Mesenchymal stem cell (in vitro differentiated cells and primary cell): ENCODE measurements at regions not wholly inside any gene's neighbourhood (a gene's known extent, or its start where the extent isn't known, plus 50 kb on each side); places are given as distances from the start of the nearest gene placed in this dataset.

Experiments used
- DNase-seq: peaks from one replicate; pipeline ENCODE4 v3.0.0-alpha.2; 2013
- H2AFZ ChIP-seq: one replicate; pipeline ENCODE4 v1.6.1; 2013; ENCODE audit warnings: low read depth, mild to moderate bottlenecking, control low read depth, inconsistent platforms, low read length, moderate library complexity
- H2AK5ac ChIP-seq: 2 replicates; pipeline ENCODE4 v1.6.1; 2013; ENCODE audit warnings: low read length, moderate library complexity, mild to moderate bottlenecking, inconsistent platforms; ENCODE audit not compliant: severe bottlenecking
- H2BK120ac ChIP-seq: one replicate; pipeline ENCODE4 v1.6.1; 2013; ENCODE audit warnings: low read depth, mild to moderate bottlenecking, inconsistent platforms, low read length, moderate library complexity
- H2BK12ac ChIP-seq, 2 experiments: one replicate each; pipeline ENCODE4 v1.6.1; 2013; ENCODE audit warnings: inconsistent platforms in 2 of 2, low read length in 2 of 2, mild to moderate bottlenecking in 2 of 2, moderate library complexity in 2 of 2, control low read depth in 1 of 2
- H2BK15ac ChIP-seq: one replicate; pipeline ENCODE4 v1.6.1; 2013; ENCODE audit warnings: mild to moderate bottlenecking, low read depth, inconsistent platforms; ENCODE audit not compliant: poor library complexity, severe bottlenecking
- H2BK5ac ChIP-seq: 2 replicates; pipeline ENCODE4 v1.6.1; 2013; ENCODE audit warnings: low read depth, mild to moderate bottlenecking, low read length, control low read depth, inconsistent platforms; ENCODE audit not compliant: poor library complexity, severe bottlenecking
- H3K14ac ChIP-seq, 2 experiments: one replicate each; pipeline ENCODE4 v1.6.1; 2013; ENCODE audit warnings: inconsistent platforms in 2 of 2, low read length in 2 of 2, control low read depth in 1 of 2, mild to moderate bottlenecking in 1 of 2, moderate library complexity in 1 of 2
- H3K18ac ChIP-seq, 2 experiments: one replicate each; pipeline ENCODE4 v1.6.1; 2013; ENCODE audit warnings: inconsistent platforms in 2 of 2, low read length in 2 of 2, control low read depth in 1 of 2, low read depth in 1 of 2, mild to moderate bottlenecking in 1 of 2
- H3K23ac ChIP-seq, 2 experiments: one replicate each; pipeline ENCODE4 v1.6.1; 2013; ENCODE audit warnings: inconsistent platforms in 2 of 2, low read length in 2 of 2, mild to moderate bottlenecking in 2 of 2, moderate library complexity in 2 of 2, control low read depth in 1 of 2
- H3K27ac ChIP-seq: 2 replicates; pipeline ENCODE4 v1.5.1; 2013; ENCODE audit warnings: mild to moderate bottlenecking, moderate library complexity, low read length, control low read depth, inconsistent platforms; ENCODE audit not compliant: poor library complexity, severe bottlenecking
- H3K27me3 ChIP-seq, 2 experiments: 2 replicates each; pipeline versions ENCODE4 v1.6.1 to v1.7.0; 2013; ENCODE audit warnings: low read length in 2 of 2, mild to moderate bottlenecking in 2 of 2, moderate library complexity in 2 of 2, control low read depth in 1 of 2, inconsistent platforms in 1 of 2; ENCODE audit not compliant: control insufficient read depth in 1 of 2, insufficient read depth in 1 of 2
- H3K36me3 ChIP-seq, 2 experiments: 2 replicates each; pipeline versions ENCODE4 v1.6.1 to v1.7.0; 2013; ENCODE audit warnings: low read length in 2 of 2, control low read depth in 1 of 2, inconsistent platforms in 1 of 2, low read depth in 1 of 2, mild to moderate bottlenecking in 1 of 2; ENCODE audit not compliant: insufficient read depth in 2 of 2, control insufficient read depth in 1 of 2
- H3K4ac ChIP-seq, 2 experiments: one replicate each; pipeline ENCODE4 v1.6.1; 2013; ENCODE audit warnings: inconsistent platforms in 2 of 2, low read length in 2 of 2, mild to moderate bottlenecking in 2 of 2, moderate library complexity in 2 of 2, control low read depth in 1 of 2, low read depth in 1 of 2
- H3K4me1 ChIP-seq: 2 replicates; pipeline ENCODE4 v1.6.1; 2013; ENCODE audit warnings: low read depth, low read length, control low read depth; ENCODE audit not compliant: control insufficient read depth, insufficient read depth
- H3K4me2 ChIP-seq: 2 replicates; pipeline ENCODE4 v1.6.1; 2013; ENCODE audit warnings: low read length, mild to moderate bottlenecking, inconsistent platforms; ENCODE audit not compliant: poor library complexity, severe bottlenecking
- H3K4me3 ChIP-seq, 2 experiments: 2 replicates each; pipeline versions ENCODE4 v1.5.1 to v1.7.0; 2013; ENCODE audit warnings: low read length in 2 of 2, mild to moderate bottlenecking in 2 of 2, control low read depth in 1 of 2, low read depth in 1 of 2; ENCODE audit not compliant: insufficient read depth in 1 of 2
- H3K79me1 ChIP-seq: replicated peaks from 2 replicates; pipeline ENCODE4 v1.6.1; 2013; ENCODE audit warnings: mild to moderate bottlenecking, control low read depth, low read length, inconsistent platforms; ENCODE audit not compliant: poor library complexity, severe bottlenecking
- H3K9ac ChIP-seq: 2 replicates; pipeline ENCODE4 v1.7.0; 2013; ENCODE audit warnings: mild to moderate bottlenecking, low read length, moderate library complexity
- H3K9me3 ChIP-seq: 2 replicates; pipeline ENCODE4 v1.7.0; 2013; ENCODE audit warnings: mild to moderate bottlenecking, low read length; ENCODE audit not compliant: control insufficient read depth
- H4K8ac ChIP-seq: one replicate; pipeline ENCODE4 v1.6.1; 2013; ENCODE audit warnings: inconsistent platforms, mild to moderate bottlenecking, low read length, moderate library complexity
- H4K91ac ChIP-seq: one replicate; pipeline ENCODE4 v1.6.1; 2013; ENCODE audit warnings: mild to moderate bottlenecking, low read length, inconsistent platforms
- WGBS: methylation state at CpG from one replicate; pipeline ENCODE4 v1.1.7; 2013; ENCODE audit warnings: mixed read lengths; 5-methylcytosine and 5-hydroxymethylcytosine counted together

- Histone ChIP-seq H2BK5ac (no peak overlapping the region), H3K4me2 (no peak overlapping the region), H2AFZ (no peak overlapping the region), H2BK120ac (no peak overlapping the region), H3K4me3 (no peak overlapping the region), H3K79me1 (no peaks in the 10 kb centered on the region), H3K4ac (no peak overlapping the region), H4K8ac (no peak overlapping the region), H2BK12ac (no peak overlapping the region), H3K9me3 (peaks cover 12% of the 10 kb centered on the region), H3K9ac (no peak overlapping the region), H3K4me1 (no peaks in the 10 kb centered on the region), H3K36me3 (no peaks in the 10 kb centered on the region), H3K14ac (no peak overlapping the region), H4K91ac (no peak overlapping the region), H3K27ac (no peak overlapping the region), H3K18ac (no peak overlapping the region), H3K23ac (no peak overlapping the region), H2AK5ac (no peak overlapping the region), H3K27me3 (no peaks in the 10 kb centered on the region), H2BK15ac (no peak overlapping the region)
- whole genome bisulfite sequencing: 100% methylated on average over 1 of the region's 3 CpGs
- DNase-seq: no peak
These were observed 1131.4 kb downstream of the PLA2G4A start for GRCh38 chr1:187960125-187960638.

GRCh38 chr1:187961895-187962294 lies 1133.1 kb downstream of the PLA2G4A start:
- no peak overlapping the region for H2BK12ac ChIP-seq
- H3K27ac ChIP-seq: no peak overlapping the region
- H2BK15ac ChIP-seq: no peak overlapping the region
- H3K18ac ChIP-seq: no peak overlapping the region
- H3K9ac ChIP-seq: no peak overlapping the region
- no peak overlapping the region for H2AFZ ChIP-seq
- WGBS: 38% methylated on average over 1 of the region's 1 CpG
- no peak overlapping the region for H2AK5ac ChIP-seq
- no peaks in the 10 kb centered on the region for H3K27me3 ChIP-seq
- H2BK5ac ChIP-seq: no peak overlapping the region
- no peaks in the 10 kb centered on the region for H3K36me3 ChIP-seq
- H3K4ac ChIP-seq: no peak overlapping the region
- no peak overlapping the region for H4K8ac ChIP-seq
- H3K14ac ChIP-seq: no peak overlapping the region
- H2BK120ac ChIP-seq: no peak overlapping the region
- H3K79me1 ChIP-seq: no peaks in the 10 kb centered on the region
- no peak overlapping the region for H3K23ac ChIP-seq
- H3K4me2 ChIP-seq: no peak overlapping the region
- H3K9me3 ChIP-seq: peaks cover 7% of the 10 kb centered on the region
- H3K4me3 ChIP-seq: no peak overlapping the region
- H3K4me1 ChIP-seq: no peaks in the 10 kb centered on the region
- H4K91ac ChIP-seq: no peak overlapping the region
- DNase-seq: no peak

- H2BK15ac ChIP-seq: no peak overlapping the region
- DNase-seq: no peak
- H3K4ac ChIP-seq: no peak overlapping the region
- H3K4me1 ChIP-seq: no peaks in the 10 kb centered on the region
- WGBS: 74% methylated on average over 2 of the region's 2 CpGs
- H2AK5ac ChIP-seq: no peak overlapping the region
- peaks cover under 1% of the 10 kb centered on the region for H3K9me3 ChIP-seq
- no peak overlapping the region for H3K14ac ChIP-seq
- H4K8ac ChIP-seq: no peak overlapping the region
- no peak overlapping the region for H2BK12ac ChIP-seq
- H2AFZ ChIP-seq: no peak overlapping the region
- H3K4me2 ChIP-seq: no peak overlapping the region
- no peak overlapping the region for H3K9ac ChIP-seq
- no peak overlapping the region for H3K23ac ChIP-seq
- no peak overlapping the region for H2BK120ac ChIP-seq
- no peak overlapping the region for H4K91ac ChIP-seq
- no peak overlapping the region for H3K4me3 ChIP-seq
- H2BK5ac ChIP-seq: no peak overlapping the region
- H3K27me3 ChIP-seq: no peaks in the 10 kb centered on the region
- no peak overlapping the region for H3K18ac ChIP-seq
- no peak overlapping the region for H3K27ac ChIP-seq
- no peaks in the 10 kb centered on the region for H3K36me3 ChIP-seq
- no peaks in the 10 kb centered on the region for H3K79me1 ChIP-seq
These were observed 1143.1 kb downstream of the PLA2G4A start for GRCh38 chr1:187971851-187972250.

GRCh38 chr1:187977298-187977697 lies 1148.5 kb downstream of the PLA2G4A start:
- H3K27ac ChIP-seq: no peak overlapping the region
- H3K27me3 ChIP-seq: no peaks in the 10 kb centered on the region
- H3K36me3 ChIP-seq: no peaks in the 10 kb centered on the region
- H4K8ac ChIP-seq: no peak overlapping the region
- H3K79me1 ChIP-seq: no peaks in the 10 kb centered on the region
- H2BK120ac ChIP-seq: no peak overlapping the region
- H2BK15ac ChIP-seq: no peak overlapping the region
- H3K23ac ChIP-seq: no peak overlapping the region
- no peak overlapping the region for H2BK5ac ChIP-seq
- H3K4me1 ChIP-seq: no peaks in the 10 kb centered on the region
- no peak overlapping the region for H2AK5ac ChIP-seq
- no peak overlapping the region for H3K18ac ChIP-seq
- H4K91ac ChIP-seq: no peak overlapping the region
- no peak overlapping the region for H3K4me3 ChIP-seq
- H3K9me3 ChIP-seq: peaks cover 4% of the 10 kb centered on the region
- H3K14ac ChIP-seq: no peak overlapping the region
- H2BK12ac ChIP-seq: no peak overlapping the region
- H3K4ac ChIP-seq: no peak overlapping the region
- no peak overlapping the region for H2AFZ ChIP-seq
- H3K4me2 ChIP-seq: no peak overlapping the region
- H3K9ac ChIP-seq: no peak overlapping the region
- DNase-seq: no peak
